ENCODE measurements at regions not wholly inside any gene's neighbourhood (a gene's known extent, or its start where the extent isn't known, plus 50 kb on each side); places are given as distances from the start of the nearest gene placed in this dataset.
"Not testable (repeated sequence)": the region's sequence is repeated elsewhere in the genome, so short reads cannot be mapped to it uniquely, and the experiment has no call there.

- no peak for DNase-seq
Measured at GRCh38 chr10:10039595-10039994, 978.1 kb upstream of the CELF2 start.

- no peak for DNase-seq
Measured at GRCh38 chr10:10043083-10043482, 974.6 kb upstream of the CELF2 start.

- DNase-seq = no peak
Measured at GRCh38 chr10:10044922-10045764, 972.5 kb upstream of the CELF2 start.

- no peak for DNase-seq
Measured at GRCh38 chr10:10045765-10046028, 972.0 kb upstream of the CELF2 start.

- DNase-seq = no peak
Measured at GRCh38 chr10:10047426-10047825, 970.2 kb upstream of the CELF2 start.

GRCh38 chr10:10053051-10053450, 964.6 kb upstream of the CELF2 start:
- DNase-seq = no peak

- DNase-seq = no peak
Measured at GRCh38 chr10:10054466-10054865, 963.2 kb upstream of the CELF2 start.

GRCh38 chr10:10055656-10056442, 961.8 kb upstream of the CELF2 start:
- no peak for DNase-seq

- no peak for DNase-seq
Measured at GRCh38 chr10:10056961-10057360, 960.7 kb upstream of the CELF2 start.

- DNase-seq = no peak
Measured at GRCh38 chr10:10067644-10068043, 950.0 kb upstream of the CELF2 start.

GRCh38 chr10:10074847-10075246, 942.8 kb upstream of the CELF2 start:
- not testable (repeated sequence) for DNase-seq

- DNase-seq = no peak
Measured at GRCh38 chr10:10078446-10078845, 939.2 kb upstream of the CELF2 start.

GRCh38 chr10:10092581-10092980, 925.1 kb upstream of the CELF2 start:
- no peak for DNase-seq

- no peak for DNase-seq
Measured at GRCh38 chr10:10093021-10093420, 924.7 kb upstream of the CELF2 start.

GRCh38 chr10:10094691-10095090, 923.0 kb upstream of the CELF2 start:
- DNase-seq = no peak

GRCh38 chr10:10096296-10096695, 921.4 kb upstream of the CELF2 start:
- no peak for DNase-seq

- no peak for DNase-seq
Measured at GRCh38 chr10:10096898-10097297, 920.8 kb upstream of the CELF2 start.

- no peak for DNase-seq
Measured at GRCh38 chr10:10101106-10101505, 916.6 kb upstream of the CELF2 start.

GRCh38 chr10:10110844-10111490, 906.7 kb upstream of the CELF2 start:
- DNase-seq = no peak

GRCh38 chr10:10118131-10118530, 899.5 kb upstream of the CELF2 start:
- no peak for DNase-seq

- DNase-seq = no peak
Measured at GRCh38 chr10:10120671-10121070, 897.0 kb upstream of the CELF2 start.

- no peak for DNase-seq
Measured at GRCh38 chr10:10125676-10126075, 892.0 kb upstream of the CELF2 start.

GRCh38 chr10:10126218-10126617, 891.5 kb upstream of the CELF2 start:
- DNase-seq = no peak

GRCh38 chr10:10128387-10128786, 889.3 kb upstream of the CELF2 start:
- no peak for DNase-seq
